ENCODE measurements at regions not wholly inside any gene's neighbourhood (a gene's known extent, or its start where the extent isn't known, plus 50 kb on each side); places are given as distances from the start of the nearest gene placed in this dataset.

DNA sequence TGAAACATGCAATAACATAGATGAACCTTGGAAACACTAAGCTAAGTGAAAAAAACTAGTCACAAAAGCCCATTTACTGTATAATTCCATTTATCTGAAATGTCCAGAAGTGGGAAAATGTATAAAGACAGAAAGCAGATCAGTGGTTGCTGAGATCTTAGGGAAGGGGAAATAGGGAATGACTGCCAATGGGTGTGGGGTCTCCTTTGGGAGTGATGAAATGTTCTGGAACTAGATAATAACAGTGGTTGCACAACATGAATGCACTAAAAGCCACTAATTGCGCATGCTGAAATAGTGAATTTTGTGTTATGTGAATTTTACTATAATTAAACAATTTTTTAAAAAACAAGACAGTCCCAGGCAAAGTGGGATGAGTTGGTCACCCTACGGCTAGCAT is 472.8 kb downstream of the CCDC171 start:
- H3K9me3 ChIP-seq = no peaks in the 10 kb centered on the region
- DNase-seq (ENCODE audit: low spot score in 2 of 2) = no peak
- no peaks in the 10 kb centered on the region for H3K4me1 ChIP-seq
- in situ Hi-C loops (cut with MboI; ENCODE audit: low sequenced_read_pairs) = no loop called here
- no peaks in the 10 kb centered on the region for H3K36me3 ChIP-seq (replicated peaks)
- no peaks in the 10 kb centered on the region for H3K27me3 ChIP-seq (ENCODE audit: low read depth)
- H3K4me3 ChIP-seq = no peak overlapping the region

DNA sequence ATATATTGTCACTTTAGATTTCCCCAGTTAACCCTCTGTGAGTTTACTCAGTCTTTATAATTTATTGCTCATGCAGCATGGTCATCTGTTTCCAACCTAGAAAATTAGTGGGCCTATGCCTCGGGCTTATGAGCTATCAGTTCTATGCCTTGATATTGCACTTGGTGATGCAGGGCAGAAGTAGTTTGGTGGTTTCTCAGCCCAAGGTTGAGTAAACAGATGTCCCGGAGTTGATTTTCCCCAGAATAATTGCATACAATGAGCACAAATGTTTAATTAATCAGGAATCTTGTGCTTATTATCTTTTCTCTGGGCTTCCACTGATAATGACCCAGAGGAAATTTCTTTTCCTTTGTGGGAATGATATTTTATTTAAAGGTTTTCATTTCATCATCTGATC is 474.0 kb downstream of the CCDC171 start:
- Histone ChIP-seq H3K4me1 (no peaks in the 10 kb centered on the region), H3K4me3 (no peak overlapping the region), H3K9me3 (no peaks in the 10 kb centered on the region), H3K27me3 (ENCODE audit: low read depth) (no peaks in the 10 kb centered on the region), H3K36me3 (replicated peaks) (no peaks in the 10 kb centered on the region)
- in situ Hi-C loops (cut with MboI; ENCODE audit: low sequenced_read_pairs) = no loop called here
- DNase-seq (ENCODE audit: low spot score in 2 of 2) = no peak

DNA sequence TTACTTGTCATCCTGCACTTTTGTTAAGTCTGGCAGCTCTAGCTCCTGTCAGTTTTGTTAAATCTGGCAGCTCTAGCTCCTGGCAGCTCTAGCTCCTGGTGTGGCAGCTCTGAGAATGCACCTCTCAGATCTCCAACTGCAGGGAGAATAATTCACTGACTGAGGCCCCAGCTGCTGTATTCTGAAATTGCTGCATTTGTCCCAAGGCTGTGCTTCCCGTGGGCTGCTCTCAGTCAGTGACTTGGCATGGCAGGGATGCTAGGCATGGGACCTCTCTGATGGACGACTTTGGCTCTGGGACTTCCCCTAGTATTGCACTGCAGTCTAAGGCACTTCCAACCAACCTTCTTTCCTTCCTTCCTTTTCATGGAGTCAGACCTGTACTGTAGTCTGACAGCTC is 475.7 kb downstream of the CCDC171 start:
- no peaks in the 10 kb centered on the region for H3K4me1 ChIP-seq
- in situ Hi-C loops (cut with MboI; ENCODE audit: low sequenced_read_pairs) = no loop called here

DNA sequence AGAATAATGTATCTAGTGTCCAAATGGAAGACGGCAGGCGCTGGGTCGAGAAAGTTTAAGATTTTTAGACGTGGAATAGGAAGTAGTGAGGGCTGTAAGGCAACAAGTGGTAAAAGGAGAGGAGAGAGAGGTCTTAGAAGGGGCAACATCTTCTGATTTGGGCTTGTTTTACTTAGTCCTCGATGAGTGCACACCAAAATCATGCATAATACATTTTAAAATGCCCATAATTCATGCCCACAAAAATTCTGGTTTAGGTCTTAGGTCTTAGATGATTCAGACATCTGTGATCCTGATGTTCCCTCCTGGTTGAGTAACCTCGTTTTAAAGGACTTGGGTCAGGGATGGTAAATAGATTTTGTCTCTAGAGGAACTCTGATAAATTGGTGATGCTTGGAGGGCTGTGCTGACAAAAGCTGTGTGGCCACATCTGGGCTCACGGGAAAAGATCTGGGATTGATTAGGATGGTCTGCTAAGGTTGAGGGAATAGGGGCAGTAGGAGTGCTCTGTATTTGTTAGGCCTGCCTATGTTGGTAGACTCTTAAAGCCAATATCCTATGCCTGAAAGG is 476.3 kb downstream of the CCDC171 start:
- H3K36me3 ChIP-seq (replicated peaks) = no peaks in the 10 kb centered on the region
- in situ Hi-C loops (cut with MboI; ENCODE audit: low sequenced_read_pairs) = no loop called here

More for the DNA sequence above, 475.7 kb downstream of the CCDC171 start:
- no peak for DNase-seq (ENCODE audit: low spot score in 2 of 2)
- Histone ChIP-seq H3K4me3 (no peak overlapping the region), H3K27me3 (ENCODE audit: low read depth) (no peaks in the 10 kb centered on the region), H3K9me3 (no peaks in the 10 kb centered on the region), H3K36me3 (replicated peaks) (no peaks in the 10 kb centered on the region)

DNA sequence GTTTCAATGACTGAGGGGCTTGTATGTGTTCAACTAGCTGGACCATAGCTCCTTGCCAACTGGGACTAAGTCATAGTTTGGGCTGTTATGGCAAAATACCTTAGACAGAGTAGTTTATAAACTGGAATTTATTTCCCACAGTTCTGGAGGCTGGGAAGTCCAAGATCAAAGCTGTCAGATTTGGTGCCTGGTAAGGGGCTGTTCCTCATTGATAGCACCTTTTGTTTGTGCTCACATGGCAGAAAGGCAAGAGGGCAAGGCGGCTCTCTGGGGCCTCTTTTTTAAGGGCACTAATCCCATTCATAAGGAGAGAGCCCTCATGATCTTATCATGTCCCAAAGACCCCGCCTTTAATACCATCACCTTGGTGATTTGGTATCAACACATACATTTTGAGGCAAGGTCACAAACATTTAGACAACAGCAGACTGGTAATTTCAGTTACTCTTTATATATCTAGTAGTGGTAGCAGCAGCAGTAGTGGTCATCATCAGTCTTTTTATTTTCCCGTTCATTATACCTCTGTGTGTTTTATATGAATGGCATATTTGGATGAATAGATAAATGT is 477.0 kb downstream of the CCDC171 start:
- H3K9me3 ChIP-seq = no peaks in the 10 kb centered on the region
- DNase-seq (ENCODE audit: low spot score in 2 of 2) = no peak
- H3K4me3 ChIP-seq = no peak overlapping the region
- H3K4me1 ChIP-seq = no peaks in the 10 kb centered on the region
- H3K36me3 ChIP-seq (replicated peaks) = no peaks in the 10 kb centered on the region
- H3K27me3 ChIP-seq (ENCODE audit: low read depth) = no peaks in the 10 kb centered on the region
- in situ Hi-C loops (cut with MboI; ENCODE audit: low sequenced_read_pairs) = no loop called here

More for the DNA sequence above, 476.3 kb downstream of the CCDC171 start:
- Histone ChIP-seq H3K9me3 (no peaks in the 10 kb centered on the region), H3K4me3 (no peak overlapping the region), H3K4me1 (no peaks in the 10 kb centered on the region), H3K27me3 (ENCODE audit: low read depth) (no peaks in the 10 kb centered on the region)
- DNase-seq (ENCODE audit: low spot score in 2 of 2) = no peak

DNA sequence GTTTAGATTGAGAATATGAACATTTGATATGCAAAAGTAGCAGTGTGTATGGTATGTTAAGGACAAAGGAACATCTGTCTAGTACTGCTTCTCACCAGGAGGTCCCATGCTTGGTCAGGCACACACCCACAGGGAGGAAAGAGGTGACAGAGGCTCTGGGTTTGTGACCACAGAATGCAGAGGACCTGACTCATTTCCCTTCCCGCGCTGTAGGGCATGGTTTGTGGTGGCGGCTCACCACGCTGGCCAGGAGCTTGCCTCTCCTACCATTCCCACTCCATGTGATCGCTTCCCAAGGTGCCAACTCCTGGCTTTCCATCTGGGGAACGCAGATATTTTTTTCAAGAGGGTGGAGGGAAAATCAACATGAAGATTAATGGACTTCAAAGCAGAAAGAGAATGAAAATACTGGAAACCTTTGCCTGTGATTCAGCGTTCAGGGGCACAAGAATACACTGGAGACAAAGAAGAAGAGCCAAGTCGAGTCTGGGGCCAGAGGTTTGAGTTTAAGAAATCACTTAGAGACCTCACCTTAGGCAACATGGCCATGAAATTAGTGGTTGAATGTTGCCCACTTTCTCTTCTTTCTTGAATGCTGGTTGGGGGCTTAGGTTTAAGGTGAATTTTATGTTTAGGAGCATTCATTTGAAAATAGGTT is 477.8 kb downstream of the CCDC171 start:
- Histone ChIP-seq H3K27me3 (ENCODE audit: low read depth) (no peaks in the 10 kb centered on the region), H3K9me3 (no peaks in the 10 kb centered on the region), H3K4me3 (no peak overlapping the region), H3K36me3 (replicated peaks) (no peaks in the 10 kb centered on the region), H3K4me1 (no peaks in the 10 kb centered on the region)
- DNase-seq (ENCODE audit: low spot score in 2 of 2) = no peak
- in situ Hi-C loops (cut with MboI; ENCODE audit: low sequenced_read_pairs) = no loop called here

DNA sequence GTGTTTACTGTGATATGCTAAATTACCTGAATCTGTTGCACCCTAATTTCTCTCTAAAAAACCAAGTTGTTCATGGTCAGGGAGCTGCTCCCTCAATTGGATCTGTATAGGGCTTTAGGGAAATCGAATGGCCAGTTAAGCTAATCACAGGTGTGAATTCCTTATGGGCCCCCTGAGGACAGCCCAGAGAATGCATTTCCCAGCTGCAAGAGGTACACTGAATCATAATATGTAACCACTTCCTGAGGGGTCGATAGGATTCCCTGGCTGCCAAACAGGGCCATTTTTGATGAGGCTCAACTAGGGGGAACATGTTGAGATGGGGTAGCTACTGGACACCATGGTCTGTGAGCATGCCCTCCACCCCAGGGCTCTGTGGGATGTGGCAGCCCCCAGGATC is 478.6 kb downstream of the CCDC171 start:
- no peaks in the 10 kb centered on the region for H3K4me1 ChIP-seq
- in situ Hi-C loops (cut with MboI; ENCODE audit: low sequenced_read_pairs) = no loop called here
- H3K4me3 ChIP-seq = no peak overlapping the region
- no peak for DNase-seq (ENCODE audit: low spot score in 2 of 2)
- no peaks in the 10 kb centered on the region for H3K27me3 ChIP-seq (ENCODE audit: low read depth)
- H3K36me3 ChIP-seq (replicated peaks) = no peaks in the 10 kb centered on the region
- H3K9me3 ChIP-seq = no peaks in the 10 kb centered on the region

DNA sequence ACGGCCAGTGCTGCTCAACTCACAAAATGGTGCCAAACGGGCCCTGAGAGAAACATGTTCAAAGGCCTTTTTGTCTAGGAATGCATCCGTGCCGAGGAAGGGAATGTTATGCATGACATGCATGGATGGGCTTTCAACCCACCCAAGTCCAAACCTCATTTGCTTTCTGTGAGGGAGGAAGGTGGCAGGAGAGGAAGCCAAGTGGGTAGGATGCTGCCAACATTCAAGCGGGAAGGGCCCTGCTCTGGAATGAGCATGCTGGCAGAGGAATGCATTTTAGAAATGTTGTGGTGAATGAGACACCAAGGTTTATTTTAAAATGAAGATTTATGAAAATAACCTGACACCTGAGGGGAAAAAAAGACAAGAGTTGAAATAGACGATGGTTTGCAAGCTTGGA is 479.1 kb downstream of the CCDC171 start:
- DNase-seq (ENCODE audit: low spot score in 2 of 2) = no peak
- in situ Hi-C loops (cut with MboI; ENCODE audit: low sequenced_read_pairs) = no loop called here
- H3K9me3 ChIP-seq = no peaks in the 10 kb centered on the region
- H3K4me1 ChIP-seq = no peaks in the 10 kb centered on the region
- H3K27me3 ChIP-seq (ENCODE audit: low read depth) = no peaks in the 10 kb centered on the region
- H3K4me3 ChIP-seq = no peak overlapping the region
- no peaks in the 10 kb centered on the region for H3K36me3 ChIP-seq (replicated peaks)

DNA sequence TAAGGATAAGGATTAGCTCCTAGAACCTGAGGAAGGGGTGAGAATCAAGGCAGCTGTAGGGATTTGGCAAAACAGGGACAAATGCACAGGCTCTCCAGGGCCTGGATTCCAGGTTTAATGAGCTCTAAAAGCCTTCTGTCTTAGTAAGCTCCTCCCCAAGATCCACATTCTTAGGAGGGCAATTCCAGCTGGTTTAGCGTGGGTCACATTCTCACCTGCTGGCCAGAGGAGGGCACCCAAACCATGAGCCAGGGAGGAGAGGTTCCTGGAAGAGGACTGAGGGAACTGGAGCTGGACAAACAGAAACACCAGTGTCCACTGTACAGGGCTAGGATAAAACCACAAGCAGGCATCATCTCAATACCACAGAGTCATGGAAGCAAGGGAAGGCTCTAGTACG is 480.0 kb downstream of the CCDC171 start:
- in situ Hi-C loops (cut with MboI; ENCODE audit: low sequenced_read_pairs) = no loop called here
- no peak overlapping the region for H3K4me3 ChIP-seq
- no peaks in the 10 kb centered on the region for H3K4me1 ChIP-seq
- DNase-seq (ENCODE audit: low spot score in 2 of 2) = no peak
- no peaks in the 10 kb centered on the region for H3K36me3 ChIP-seq (replicated peaks)
- no peaks in the 10 kb centered on the region for H3K9me3 ChIP-seq
- no peaks in the 10 kb centered on the region for H3K27me3 ChIP-seq (ENCODE audit: low read depth)

DNA sequence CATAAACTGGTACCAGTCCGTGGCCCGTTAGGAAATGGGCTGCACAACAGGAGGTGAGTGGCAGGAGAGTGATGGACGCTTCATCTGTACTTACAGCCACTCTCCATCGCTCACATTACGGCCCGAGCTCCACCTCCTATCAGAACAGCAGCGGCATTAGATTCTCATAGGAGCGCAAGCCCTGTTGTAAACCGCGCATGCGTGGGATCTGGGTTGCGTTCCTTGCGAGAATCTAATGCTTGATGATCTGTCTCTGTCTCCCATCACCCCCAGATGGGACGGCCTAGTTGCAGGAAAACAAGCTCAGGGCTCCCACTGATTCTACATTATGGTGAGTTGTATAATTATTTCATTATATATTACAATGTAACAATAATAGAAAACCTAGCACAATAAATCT is 480.4 kb downstream of the CCDC171 start:
- no peaks in the 10 kb centered on the region for H3K27me3 ChIP-seq (ENCODE audit: low read depth)
- H3K4me3 ChIP-seq = no peak overlapping the region
- DNase-seq (ENCODE audit: low spot score in 2 of 2) = no peak
- in situ Hi-C loops (cut with MboI; ENCODE audit: low sequenced_read_pairs) = no loop called here
- no peaks in the 10 kb centered on the region for H3K9me3 ChIP-seq
- H3K4me1 ChIP-seq = no peaks in the 10 kb centered on the region
- no peaks in the 10 kb centered on the region for H3K36me3 ChIP-seq (replicated peaks)

DNA sequence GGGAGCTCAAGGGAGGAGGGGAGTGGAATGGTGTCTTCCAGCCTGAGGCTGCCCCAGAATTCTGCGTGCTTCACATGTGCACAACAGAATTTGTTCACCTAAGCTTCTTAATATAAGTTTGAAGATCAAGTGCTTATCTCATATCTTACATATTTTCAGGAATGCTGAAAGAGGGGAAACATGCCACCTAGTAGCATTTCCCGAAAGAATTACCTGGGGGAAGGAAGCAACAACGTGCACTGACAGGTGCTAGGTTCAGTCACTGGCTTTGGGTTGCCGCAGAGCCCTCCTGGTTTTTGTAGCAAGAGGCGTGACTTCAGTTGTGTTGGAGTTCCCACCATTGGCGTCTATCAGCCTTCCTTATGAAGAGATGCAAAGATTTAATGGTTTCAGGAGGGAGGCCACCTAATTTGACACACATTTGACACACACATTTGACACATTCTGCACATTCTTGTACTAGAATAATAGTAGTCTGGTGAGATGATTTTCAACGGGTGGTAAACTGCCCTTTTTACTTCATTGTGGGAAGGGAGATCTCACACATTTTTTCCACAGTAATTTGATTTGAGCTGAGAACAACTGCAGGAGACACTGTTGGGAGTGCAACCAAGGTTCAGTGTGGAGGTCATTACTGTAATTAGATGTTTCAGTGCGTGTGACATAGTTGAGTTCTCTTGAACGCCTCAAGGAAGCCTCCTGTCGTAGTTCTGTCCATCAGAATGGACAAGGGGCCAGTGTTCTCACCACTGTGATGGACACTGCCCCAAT is 481.3 kb downstream of the CCDC171 start:
- H3K27me3 ChIP-seq (ENCODE audit: low read depth) = no peaks in the 10 kb centered on the region
- no peak for DNase-seq (ENCODE audit: low spot score in 2 of 2)

DNA sequence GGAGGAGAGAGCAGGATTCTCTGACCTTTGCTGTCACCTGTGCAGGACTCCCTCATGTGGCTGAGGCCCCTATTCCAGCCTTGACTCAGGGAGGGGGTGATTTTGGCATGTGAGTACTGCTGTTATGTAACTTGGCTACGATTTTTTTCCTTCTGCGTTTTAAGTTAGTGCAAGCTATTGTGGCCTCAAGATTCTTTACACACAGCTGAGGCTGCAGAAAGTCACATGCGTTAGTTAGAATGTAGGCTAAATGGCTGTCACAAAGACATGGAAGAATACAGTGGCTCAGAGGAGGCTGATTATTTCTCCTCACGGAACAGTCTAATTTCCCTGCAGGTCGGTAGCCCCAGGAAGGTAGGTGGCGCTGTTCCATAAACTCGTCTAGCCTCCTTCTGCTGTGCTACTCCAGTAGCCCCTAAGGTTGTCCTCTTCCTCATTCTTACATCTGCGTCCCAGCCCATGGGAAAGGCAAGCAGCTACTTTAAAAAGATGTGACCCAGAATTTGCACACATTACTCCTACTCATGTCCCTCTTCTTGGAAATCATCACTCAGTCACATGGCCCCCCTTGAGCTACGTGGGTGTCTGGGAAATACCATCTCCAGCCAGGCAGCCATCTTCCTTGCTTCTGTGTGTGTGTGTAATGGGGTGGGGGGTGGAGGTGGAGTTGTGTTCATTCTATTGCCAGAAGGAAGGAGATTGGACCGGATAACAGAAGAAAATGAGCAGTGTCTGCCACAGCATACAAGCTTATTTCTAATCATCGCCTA is 486.6 kb downstream of the CCDC171 start:
- no peaks in the 10 kb centered on the region for H3K36me3 ChIP-seq (replicated peaks)
- H3K27me3 ChIP-seq (ENCODE audit: low read depth) = no peaks in the 10 kb centered on the region
- in situ Hi-C loops (cut with MboI; ENCODE audit: low sequenced_read_pairs) = no loop called here
- H3K4me3 ChIP-seq = no peak overlapping the region
- H3K9me3 ChIP-seq = no peaks in the 10 kb centered on the region
- peak; percentile 5 to 72 for DNase-seq (ENCODE audit: low spot score in 2 of 2)
- no peaks in the 10 kb centered on the region for H3K4me1 ChIP-seq

More for the DNA sequence above, 481.3 kb downstream of the CCDC171 start:
- Histone ChIP-seq H3K4me3 (no peak overlapping the region), H3K9me3 (no peaks in the 10 kb centered on the region), H3K4me1 (no peaks in the 10 kb centered on the region), H3K36me3 (replicated peaks) (no peaks in the 10 kb centered on the region)
- in situ Hi-C loops (cut with MboI; ENCODE audit: low sequenced_read_pairs) = no loop called here

DNA sequence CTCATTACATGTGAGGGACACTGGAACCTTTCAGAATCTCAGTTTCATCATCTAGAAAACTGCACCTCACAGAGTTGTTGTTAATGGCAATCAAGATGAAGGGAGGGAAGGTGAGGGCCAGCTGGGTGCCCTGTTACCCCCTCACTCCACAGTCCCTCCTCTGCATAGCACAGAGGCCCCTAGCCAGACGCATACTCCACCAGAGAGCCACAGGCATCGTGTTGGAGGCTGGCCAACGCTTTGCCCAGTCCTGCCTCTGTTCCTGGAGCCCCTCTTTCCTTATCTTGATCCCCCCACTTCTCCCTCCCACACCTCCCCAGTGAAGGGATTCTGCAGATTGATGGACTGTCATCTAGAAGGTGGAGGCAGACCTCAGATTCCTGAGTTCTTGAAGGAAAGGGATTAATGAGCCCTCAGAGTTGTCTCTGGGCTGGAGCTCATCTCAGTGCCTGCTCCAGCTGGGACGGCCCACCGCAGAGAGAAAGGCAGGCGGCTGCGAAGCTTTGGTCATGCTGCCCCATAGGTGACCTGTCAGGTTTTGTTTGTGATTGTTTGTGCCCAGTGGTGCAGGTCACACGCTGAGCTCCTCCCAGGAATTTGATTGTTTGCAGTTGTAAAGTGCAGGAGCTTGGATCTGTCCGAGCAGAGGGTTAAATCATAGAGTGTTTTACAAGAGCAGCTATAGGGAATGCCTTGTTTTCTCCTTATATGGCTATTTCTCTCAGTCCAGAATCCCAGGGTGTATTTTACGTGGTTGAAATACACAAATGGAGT is 487.3 kb downstream of the CCDC171 start:
- no peaks in the 10 kb centered on the region for H3K27me3 ChIP-seq (ENCODE audit: low read depth)
- no peaks in the 10 kb centered on the region for H3K4me1 ChIP-seq
- in situ Hi-C loops (cut with MboI; ENCODE audit: low sequenced_read_pairs) = no loop called here

More for the DNA sequence above, 487.3 kb downstream of the CCDC171 start:
- DNase-seq (ENCODE audit: low spot score in 2 of 2) = no peak
- H3K9me3 ChIP-seq = no peaks in the 10 kb centered on the region
- H3K36me3 ChIP-seq (replicated peaks) = no peaks in the 10 kb centered on the region
- H3K4me3 ChIP-seq = no peak overlapping the region
